Mucosa of gallbladder (tissue), 1 donor: ENCODE measurements at regions not wholly inside any gene's neighbourhood (a gene's known extent, or its start where the extent isn't known, plus 50 kb on each side); places are given as distances from the start of the nearest gene placed in this dataset.

Source experiments
- DNase-seq: peaks from one replicate; pipeline ENCODE4 v3.0.0-alpha.2; 2020; ENCODE audit warnings: low spot score
- donor health status: DM: no; HTN: no; CAD: no.

DNA sequence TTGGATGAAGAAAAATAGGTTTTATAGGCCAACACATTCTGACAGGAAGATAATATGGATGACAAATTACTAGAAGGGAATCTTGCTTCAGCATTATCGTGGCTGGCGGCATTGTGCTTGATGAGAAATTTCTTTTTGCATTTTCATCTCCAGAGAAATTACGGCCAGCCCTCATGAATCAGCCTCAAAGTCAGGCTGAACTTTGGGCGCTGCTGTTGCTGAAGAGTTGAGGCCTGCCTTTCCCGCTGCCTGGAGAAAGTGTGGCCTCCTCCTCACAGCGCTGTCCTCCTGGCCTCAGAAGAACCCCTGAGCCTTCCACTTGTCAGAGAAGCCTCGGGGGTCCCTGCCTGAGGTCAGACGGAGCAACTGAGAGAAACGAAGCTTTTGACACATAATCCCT lies 272.4 kb upstream of the KCNIP4 start:
- no peak for DNase-seq

DNA sequence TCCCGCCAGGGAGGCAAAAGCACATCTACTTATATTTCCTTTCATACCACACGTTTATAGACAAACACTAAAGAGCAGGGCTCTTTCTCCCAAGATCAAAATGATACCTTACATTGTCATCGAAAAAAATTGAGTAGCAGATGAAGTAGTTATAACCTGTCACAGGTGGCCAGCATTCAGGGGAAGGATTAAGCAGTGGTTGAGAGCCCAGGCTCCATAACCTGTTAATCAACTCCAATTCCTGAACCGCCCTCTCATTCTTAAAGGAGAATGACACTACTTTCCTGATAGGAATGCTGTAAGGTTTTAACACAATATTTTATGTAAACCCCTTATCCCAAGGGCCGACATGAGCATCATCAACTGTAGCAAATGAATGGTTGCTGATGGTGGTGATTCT lies 268.9 kb upstream of the KCNIP4 start:
- no peak for DNase-seq

DNA sequence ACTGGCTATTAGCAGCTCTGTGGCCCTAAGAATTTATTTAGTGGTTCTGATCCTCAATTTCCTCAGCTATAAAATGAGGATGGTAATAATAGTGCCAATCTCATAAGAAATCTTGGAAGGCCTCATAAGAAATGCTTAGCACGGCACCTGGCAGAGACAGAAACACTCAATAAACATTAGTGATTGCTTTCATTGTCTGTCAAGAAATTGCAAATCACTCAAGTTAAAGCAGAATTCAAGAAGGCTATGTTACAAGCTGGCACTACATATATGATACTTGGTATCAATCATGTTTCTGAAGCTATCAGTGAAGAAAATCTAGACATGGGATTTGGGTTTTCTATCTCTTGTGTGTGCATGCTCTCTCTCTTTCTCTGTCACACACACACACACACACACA lies 267.7 kb upstream of the KCNIP4 start:
- no peak for DNase-seq

DNA sequence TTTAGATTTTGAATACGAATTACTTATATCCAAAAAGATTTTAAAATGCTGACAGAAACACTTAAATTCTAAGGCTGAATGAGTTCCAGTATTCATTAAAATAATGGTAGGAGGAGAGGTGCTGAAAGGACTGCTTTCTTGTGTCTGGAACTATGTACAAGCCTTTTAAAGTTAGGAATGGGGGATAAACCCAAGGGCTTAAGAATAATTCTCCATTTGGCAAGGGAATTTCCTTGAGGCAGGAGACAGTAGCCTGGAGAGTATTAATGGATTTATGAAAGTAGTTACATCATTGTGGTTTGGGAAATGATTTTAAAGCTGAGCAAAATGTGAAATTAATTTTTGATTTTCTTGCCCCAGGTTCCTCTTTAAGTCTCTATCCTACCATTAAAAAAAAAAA lies 266.5 kb upstream of the KCNIP4 start:
- no peak for DNase-seq

DNA sequence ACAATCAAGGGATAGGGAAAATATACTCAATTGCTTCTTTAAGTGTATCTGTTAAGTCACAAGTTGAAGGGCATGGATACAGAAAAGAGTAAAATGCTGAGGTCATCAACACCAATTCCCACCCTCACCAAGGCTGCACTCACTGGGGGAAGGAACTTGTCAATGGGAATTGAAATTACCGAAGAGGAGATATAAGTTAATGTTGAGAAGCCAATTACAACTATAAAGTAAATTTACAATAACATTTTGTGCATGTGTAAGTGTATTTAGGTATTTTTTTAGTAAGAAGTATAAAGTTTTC lies 255.1 kb upstream of the KCNIP4 start:
- DNase-seq = no peak

DNA sequence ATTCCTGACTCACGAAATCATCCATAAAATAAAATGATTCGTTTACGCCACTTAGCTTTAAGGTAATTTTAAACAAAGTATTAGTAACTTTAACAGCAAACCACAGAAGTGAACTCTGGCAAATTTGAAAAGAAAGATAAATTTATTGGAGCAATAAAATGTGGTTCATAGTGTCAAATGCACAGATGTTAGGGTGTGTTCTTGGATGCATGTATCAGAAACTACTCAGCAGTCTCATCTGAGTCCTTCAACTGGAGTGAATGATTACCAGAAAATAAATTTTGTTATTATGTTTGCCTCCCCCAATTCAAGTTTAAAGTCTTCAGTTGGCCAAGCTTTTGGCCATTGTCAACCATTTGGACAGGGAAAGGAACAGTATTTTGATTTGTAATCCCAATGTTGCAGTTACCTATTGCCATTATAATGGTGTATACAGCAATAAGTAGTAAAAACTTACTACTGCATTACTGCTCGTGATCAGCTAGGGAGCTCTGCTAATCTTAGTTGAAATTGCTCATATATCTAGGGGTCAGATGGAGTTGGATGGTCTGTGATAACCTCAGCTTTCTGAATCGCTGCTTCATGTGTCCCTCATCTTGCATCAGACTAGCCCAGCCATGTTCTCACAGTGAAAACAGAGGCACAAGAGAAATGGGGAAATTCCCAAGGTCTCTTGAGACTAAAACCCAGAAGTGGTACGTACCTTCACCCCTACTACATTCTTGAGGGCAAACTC lies 254.6 kb upstream of the KCNIP4 start:
- no peak for DNase-seq

DNA sequence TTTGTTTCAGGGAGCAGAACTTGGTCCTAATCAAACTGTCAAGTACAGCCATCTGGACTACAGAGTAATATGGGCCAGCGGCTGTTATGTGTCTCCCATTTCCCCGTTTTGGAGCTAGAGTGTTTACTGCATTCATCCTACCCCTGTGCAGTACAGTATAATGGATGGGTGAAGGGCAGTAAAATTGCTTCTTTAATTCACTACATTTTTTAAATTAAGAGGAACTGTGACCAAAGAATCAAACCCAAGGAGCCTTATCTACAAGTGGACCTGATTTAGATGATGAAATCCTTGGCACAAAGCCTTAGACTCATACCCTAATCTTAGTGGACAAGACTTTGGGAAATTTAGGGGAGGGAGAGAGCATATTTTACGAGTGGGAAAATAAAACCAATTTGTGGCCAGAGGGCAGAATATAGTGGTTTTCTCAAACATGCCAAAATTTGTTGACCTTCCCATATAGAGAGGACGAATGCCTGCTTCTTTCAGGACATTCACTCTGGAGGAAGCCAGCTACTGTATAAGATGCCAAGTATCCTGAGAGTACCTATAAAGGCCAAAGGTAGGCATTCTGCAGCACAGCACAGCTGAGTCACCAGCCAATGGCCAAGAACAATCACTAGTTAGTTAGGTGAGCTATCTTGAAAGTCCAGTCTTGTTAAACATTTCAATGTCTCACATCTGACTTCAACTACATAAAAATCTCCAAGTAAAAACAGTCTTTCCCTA lies 253.8 kb upstream of the KCNIP4 start:
- no peak for DNase-seq

DNA sequence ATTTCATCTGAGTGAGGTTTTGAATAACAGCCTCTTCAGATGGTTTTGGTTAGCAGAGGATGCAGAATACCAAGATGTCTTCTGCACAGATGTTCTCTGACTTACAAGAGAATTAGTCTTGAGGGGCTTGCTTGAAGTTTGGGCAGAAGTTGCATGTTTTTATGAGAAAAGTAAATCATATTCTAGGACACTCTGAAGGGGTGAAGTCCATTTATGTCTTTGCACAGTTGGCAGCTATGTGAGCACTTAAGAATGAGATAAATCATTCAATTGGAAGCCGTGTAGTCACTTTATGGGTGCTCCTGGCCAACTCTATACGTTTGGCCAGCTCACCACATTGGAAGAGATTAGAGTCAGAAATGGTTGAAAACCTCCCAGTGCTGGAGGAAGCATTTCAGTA lies 252.7 kb upstream of the KCNIP4 start:
- DNase-seq = no peak

DNA sequence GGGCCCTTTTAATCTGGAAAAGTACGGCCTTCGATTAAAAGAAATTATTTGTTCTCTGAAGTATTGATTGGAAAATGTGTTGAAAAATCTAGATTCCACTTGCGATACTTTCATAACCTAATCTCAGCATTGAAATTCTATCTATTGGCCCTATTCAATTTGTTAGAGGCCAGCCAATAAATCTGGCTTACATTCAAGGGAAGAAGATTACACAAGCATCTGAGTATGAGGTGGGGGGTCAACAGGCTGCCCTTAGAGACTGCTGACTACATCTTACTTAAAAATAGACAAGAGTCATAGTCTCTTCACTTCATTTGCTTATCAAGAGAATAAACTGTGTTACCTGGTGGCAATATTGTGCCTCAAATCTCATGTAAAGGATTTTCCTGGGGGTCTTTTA lies 248.0 kb upstream of the KCNIP4 start:
- DNase-seq = no peak

DNA sequence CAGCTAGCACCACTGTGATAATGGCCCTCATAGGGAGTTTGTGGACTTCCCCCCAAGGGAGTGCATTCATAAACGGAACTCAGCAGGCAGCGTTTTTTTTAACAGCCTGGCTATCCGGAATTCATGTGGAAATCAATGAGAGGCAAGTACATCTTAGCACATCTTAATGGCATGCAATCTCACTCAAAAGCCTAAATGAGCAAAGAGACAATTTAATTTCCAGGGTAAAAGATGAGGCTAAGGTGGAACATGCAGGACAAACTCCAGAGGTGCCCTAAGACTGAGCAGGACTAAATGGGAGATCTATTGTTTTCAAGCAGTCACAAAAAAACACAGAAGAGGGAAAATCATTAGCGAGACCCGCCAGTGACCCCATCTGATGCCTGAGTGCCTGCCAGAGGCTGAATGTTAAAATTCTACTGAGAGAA lies 243.5 kb upstream of the KCNIP4 start:
- DNase-seq = no peak

DNA sequence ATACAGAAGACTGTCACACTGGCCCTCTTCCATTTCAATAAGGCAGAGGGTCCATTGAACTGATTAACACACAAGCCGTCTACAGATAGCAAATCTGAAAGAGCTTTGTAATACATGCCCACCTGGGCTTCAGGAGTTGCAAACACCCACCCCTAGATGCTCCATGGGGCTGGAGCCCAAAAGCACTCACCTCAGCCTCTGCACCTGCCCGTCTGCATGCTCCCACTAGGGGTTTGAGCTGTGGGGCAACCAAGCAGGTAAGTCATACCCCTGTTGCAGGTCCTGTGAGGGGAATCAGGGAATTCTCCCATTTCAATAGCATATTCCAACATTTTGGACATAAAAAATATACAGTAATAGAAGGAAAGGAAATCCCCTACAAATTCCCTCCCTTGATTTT lies 243.0 kb upstream of the KCNIP4 start:
- no peak for DNase-seq

DNA sequence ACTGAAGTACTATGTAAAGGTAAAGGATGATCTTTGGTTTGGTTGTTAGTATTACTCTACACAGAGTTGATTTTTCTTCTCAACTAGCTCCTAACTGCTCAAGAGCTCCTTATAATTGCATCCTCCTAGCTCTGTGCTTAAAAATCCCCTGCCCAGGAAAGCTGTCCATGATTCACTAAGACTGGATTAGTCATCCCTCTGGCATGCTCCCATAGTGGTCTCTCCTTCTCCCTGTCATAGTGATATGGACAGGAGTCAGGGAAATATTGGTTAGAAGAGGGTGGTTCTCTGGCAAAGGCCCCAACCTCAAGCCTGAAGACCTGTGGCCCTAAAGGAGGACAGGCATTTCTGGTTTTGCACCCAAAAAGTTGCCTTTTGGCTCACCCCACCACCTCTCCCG lies 242.3 kb upstream of the KCNIP4 start:
- no peak for DNase-seq

DNA sequence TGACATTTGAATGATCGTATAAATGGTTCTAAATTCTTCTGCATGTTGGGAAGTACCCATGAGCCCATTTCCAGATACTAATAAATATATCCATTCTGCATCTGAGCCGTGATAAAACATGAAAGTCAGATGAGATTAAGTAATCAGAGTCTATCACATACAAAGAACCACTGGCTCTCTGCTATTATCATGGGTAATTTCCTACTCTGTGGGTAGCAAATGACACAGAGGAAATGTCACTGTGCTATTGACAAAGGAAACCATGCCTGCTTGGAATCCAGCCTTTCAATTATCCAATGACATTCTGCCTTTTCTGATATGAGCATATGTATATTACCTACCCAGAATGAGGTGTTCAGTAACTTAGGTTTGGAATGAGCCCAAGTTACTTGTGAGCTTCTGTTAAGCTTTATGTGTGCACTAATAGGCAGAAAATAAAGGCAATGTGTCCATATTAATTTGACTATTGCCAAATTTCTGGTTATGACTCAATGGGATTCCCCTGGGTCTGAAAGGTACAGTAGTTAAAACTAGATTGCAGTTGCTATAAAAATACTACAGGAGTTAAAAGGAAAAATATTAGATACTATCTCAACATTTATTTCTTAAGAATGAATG lies 238.7 kb upstream of the KCNIP4 start:
- DNase-seq = no peak

DNA sequence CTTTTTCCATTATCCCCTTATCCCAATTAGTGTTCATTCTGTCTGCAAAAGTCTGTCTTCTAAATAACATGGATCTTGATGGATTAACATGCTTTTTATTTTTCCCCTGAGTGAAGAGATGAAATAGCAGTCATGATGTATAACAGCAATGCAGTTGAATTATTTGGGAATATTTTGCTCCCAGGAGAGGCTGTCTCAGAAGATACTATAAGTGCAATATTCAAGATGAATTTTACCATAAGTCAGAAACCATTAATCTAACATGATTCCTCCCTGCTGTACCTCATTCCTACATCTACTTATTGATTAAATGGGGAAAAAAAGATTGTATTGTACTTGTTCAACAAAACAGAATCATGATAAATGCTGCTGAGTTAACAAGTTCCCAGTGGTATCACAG lies 233.2 kb upstream of the KCNIP4 start:
- DNase-seq = no peak

DNA sequence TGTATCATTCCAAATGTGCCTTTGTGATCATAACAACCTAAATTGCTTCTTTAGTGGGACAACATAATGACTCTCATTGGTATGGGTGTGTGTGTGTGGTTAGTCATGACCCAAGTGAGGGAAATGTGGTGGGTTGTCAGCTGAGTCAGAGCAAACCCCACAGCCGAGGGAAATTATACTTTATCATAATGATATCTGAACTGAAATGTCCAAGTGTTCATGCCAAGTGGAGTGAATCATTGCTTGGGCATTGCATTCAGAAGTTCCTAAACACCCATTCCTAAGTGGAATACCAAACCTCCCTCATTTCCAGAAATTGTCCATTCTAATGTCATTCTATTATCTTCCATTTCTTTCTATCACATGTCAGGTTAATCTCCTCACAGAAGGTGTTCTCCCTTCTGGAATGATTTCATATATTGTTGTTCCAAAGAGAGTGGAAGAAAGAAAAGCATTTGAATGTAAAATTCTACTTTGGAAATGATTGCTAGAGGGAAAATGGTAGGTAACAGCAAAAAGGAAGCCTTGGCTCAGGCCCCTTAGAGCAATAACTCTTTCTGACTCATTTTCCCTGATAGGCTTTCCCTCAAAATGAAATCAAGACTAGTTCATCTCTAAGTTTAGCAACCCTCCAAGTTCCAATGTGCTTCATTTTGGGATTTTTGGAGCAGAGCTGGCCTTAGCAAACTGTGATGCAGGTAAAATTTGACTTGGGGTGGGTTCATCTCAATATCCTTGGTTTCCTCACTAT lies 230.7 kb upstream of the KCNIP4 start:
- no peak for DNase-seq

DNA sequence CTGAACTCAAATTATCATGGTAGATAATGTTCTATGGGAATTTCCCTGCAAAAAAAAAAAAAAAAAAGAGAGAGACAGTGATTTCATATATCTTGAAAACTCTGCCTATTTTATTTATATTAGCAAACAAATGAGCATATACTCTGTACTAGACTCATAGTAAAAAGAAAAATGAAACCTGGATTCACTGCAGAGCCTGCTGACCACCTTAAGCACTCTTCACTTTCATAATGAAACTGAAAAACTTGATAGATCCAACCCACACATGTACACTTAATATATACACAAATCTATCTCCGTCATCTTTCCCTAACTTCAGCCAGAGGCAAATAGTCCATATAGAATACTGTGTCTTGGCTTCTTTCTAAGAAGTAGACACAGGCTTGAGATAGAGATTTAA lies 226.1 kb upstream of the KCNIP4 start:
- no peak for DNase-seq

DNA sequence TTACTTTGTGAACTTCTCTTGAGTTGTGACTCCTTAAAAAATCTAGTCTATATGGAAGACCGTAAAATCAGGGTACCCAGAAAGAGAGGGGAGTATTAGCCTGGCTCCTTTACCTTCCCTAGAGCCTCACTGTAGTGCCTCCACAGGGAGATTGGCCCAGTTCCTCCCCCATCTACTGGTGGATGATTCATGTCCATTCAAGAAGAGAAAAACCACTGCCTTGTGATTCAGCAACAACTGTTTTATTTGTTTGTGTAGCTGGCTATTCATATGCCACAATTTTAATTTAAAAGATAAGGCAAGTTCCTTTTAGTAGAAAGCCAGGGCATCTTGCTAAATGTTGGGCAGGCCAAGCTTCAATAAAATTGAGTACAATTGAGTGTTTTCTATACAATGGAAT lies 221.8 kb upstream of the KCNIP4 start:
- DNase-seq = no peak

DNA sequence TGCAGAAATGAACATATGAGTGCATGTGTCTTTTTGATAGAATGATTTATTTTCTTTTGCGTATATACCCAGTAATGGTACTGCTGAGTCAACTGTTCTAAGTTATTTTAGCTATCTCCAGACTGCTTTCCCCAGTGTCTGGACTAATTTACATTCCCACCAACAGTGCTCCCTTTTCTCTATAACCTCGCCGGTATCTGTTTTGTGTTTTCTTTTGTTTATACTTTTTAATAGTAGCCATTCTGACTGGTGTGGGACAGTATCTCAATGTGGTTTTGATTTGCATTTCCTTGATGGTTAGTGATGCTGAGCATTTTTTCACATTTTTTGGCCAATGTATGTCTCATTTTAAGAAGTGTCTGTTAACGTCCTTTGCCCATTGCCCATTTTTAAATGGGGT lies 218.6 kb upstream of the KCNIP4 start:
- no peak for DNase-seq

DNA sequence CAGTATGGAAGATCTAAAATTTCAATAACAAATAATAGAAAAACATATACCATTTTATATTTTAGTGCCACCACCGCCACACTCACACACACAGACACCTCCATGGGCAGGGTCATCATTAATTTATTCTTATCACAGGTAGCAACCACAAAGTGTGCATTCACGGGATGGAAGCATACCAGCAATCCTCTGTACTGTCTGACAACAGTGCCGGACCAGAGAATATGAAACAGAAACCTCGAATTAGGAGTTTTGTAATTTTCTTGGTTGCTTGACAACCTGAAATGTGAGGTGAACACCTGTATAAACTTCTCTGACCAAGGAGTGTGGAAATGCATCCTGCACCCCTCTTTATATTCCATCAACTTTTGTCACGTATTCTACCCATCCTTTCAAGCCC lies 213.9 kb upstream of the KCNIP4 start:
- no peak for DNase-seq

DNA sequence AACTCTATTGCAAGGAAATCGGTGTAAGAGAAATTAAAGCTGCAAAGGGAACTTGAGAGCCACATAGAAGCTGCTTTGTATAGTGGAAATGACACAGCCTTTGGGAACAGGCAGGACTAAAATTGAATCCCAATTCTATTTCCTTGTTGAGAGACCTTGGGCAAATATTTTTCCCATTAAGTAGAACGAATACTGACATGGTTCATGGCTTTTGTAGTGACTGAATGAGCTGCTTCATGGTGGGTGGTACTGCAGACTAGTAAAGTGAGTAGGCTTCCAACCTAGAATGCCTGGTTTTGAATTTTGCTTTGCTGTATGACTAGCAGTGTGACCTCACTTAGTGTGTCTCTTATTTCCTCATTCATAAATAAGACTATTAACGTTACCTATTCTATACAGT lies 182.2 kb upstream of the KCNIP4 start:
- no peak for DNase-seq

DNA sequence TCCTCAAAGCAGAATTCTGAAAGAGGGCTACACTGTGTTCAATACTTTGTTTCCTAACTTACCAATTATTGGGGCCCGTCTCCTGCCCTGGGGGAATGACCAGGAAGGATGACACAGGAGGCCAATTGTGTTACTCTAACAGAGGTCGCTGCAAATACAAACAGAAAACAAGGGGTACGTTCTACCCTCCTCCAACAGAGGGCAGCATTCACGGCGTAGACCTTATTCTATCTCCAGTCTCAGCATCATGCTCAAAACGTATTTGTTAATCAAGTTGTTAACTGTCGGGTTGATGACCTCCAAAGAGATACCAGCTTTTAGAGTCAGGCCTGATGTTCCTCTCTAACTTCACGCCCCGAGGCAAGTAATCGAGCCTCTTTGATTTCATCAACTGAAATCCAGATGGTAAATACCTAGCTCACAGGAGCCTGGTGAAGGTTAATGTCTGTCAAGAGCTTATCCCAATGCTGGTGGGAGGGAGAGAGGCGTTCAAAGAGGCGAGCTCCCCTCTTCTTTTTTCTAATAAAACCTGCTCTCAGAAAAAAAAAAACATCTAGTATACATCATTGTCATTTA lies 181.0 kb upstream of the KCNIP4 start:
- DNase-seq = peak; percentile 9

DNA sequence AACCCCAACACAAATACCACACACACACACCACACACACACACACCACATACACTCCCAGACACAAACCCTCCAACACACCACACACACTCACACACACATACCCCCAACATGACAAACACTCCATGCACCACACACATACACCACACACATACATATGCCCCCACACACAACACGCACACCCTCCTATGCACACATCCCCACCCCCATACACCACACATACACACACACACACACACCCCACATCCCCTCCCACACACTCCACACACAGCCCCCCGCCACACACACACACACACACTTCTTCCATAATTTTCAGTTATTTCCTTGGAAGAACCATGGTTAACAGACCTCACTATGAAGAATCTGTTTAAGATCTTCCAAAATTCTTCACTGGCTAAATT lies 173.5 kb upstream of the KCNIP4 start:
- no peak for DNase-seq
